GM23338 (cell line): ENCODE measurements at regions not wholly inside any gene's neighbourhood (a gene's known extent, or its start where the extent isn't known, plus 50 kb on each side); places are given as distances from the start of the nearest gene placed in this dataset.

Experiments used
- ATAC-seq: fragments of 200-7000 bp; cut with Tn5 transposase; 3 replicates; pipeline ENCODE4 v1.9.1; 2020
- DNase-seq: peaks from one replicate; pipeline ENCODE4 v3.0.0-alpha.2; 2015; ENCODE audit warnings: low spot score
- H2AFZ ChIP-seq: fragments of 200-600 bp; sonication (generic); 2 replicates; pipeline ENCODE4 v1.8.0; 2016; ENCODE audit warnings: antibody characterized with exemption, mild to moderate bottlenecking, moderate library complexity
- H3F3A ChIP-seq: fragments of 200-600 bp; sonication (generic); replicated peaks from 2 replicates; pipeline ENCODE4 v1.8.0; 2017; ENCODE audit warnings: antibody characterized with exemption, mixed run types, low read depth
- H3K27ac ChIP-seq: fragments of 200-600 bp; sonication (generic); 2 replicates; pipeline ENCODE4 v1.6.1; 2016; ENCODE audit warnings: low read depth
- H3K27me3 ChIP-seq: fragments of 200-600 bp; sonication (generic); 2 replicates; pipeline ENCODE4 v1.8.0; 2016; ENCODE audit warnings: mild to moderate bottlenecking, mixed run types, moderate library complexity; ENCODE audit not compliant: insufficient read depth
- H3K36me3 ChIP-seq: fragments of 200-600 bp; sonication (generic); 2 replicates; pipeline ENCODE4 v1.8.0; 2016; ENCODE audit warnings: mild to moderate bottlenecking; ENCODE audit not compliant: insufficient read depth
- H3K4me1 ChIP-seq: fragments of 200-600 bp; sonication (generic); 2 replicates; pipeline ENCODE4 v1.8.0; 2016; ENCODE audit warnings: mild to moderate bottlenecking, moderate library complexity; ENCODE audit not compliant: insufficient read depth
- H3K4me2 ChIP-seq: fragments of 200-600 bp; sonication (generic); 2 replicates; pipeline ENCODE4 v1.7.1; 2017; ENCODE audit warnings: mixed run types
- H3K4me3 ChIP-seq: fragments of 200-600 bp; sonication (generic); 2 replicates; pipeline ENCODE4 v1.6.1; 2016; ENCODE audit warnings: mixed run types
- H3K79me2 ChIP-seq: fragments of 200-600 bp; sonication (generic); replicated peaks from 2 replicates; pipeline ENCODE4 v1.8.0; 2017; ENCODE audit warnings: mild to moderate bottlenecking; ENCODE audit not compliant: insufficient read depth
- H3K9me2 ChIP-seq: fragments of 200-600 bp; sonication (generic); 2 replicates; pipeline ENCODE4 v1.8.0; 2017; ENCODE audit not compliant: insufficient read depth
- H4K20me1 ChIP-seq: fragments of 200-600 bp; sonication (generic); replicated peaks from 2 replicates; pipeline ENCODE4 v1.8.0; 2017; ENCODE audit warnings: mild to moderate bottlenecking; ENCODE audit not compliant: insufficient read depth
- H3K27ac Mint-ChIP-seq: 2 replicates; pipeline ENCODE4 v1.8.0; 2020; ENCODE audit warnings: inconsistent platforms, mild to moderate bottlenecking, moderate library complexity, mixed read lengths
- H3K27me3 Mint-ChIP-seq: 3 replicates; pipeline ENCODE4 v1.8.0; 2022; ENCODE audit warnings: low read depth, mild to moderate bottlenecking, moderate library complexity, mixed read lengths, inconsistent platforms; ENCODE audit not compliant: insufficient read depth, poor library complexity
- H3K36me3 Mint-ChIP-seq: 3 replicates; pipeline ENCODE4 v1.8.0; 2021; ENCODE audit warnings: low read depth, mild to moderate bottlenecking, inconsistent platforms, moderate library complexity, mixed read lengths
- H3K4me1 Mint-ChIP-seq: 3 replicates; pipeline ENCODE4 v1.8.0; 2020; ENCODE audit warnings: mild to moderate bottlenecking, inconsistent platforms, mixed read lengths
- H3K4me3 Mint-ChIP-seq: 3 replicates; pipeline ENCODE4 v1.8.0; 2021; ENCODE audit warnings: moderate library complexity, mild to moderate bottlenecking, inconsistent platforms, mixed read lengths
- H3K9me3 Mint-ChIP-seq: 3 replicates; pipeline ENCODE4 v1.8.0; 2020; ENCODE audit warnings: moderate library complexity, mild to moderate bottlenecking, inconsistent platforms, mixed read lengths
- CREB1 ChIP-seq: fragments of 250-450 bp; sonication (Bioruptor Pico); IDR thresholded peaks from 2 replicates; pipeline ENCODE4 v1.5.0; 2020; ENCODE audit warnings: low read depth, mild to moderate bottlenecking, moderate library complexity
- CTCF ChIP-seq, 2 experiments: fragments of 200-600 bp in 1 of 2; sonication (generic) in 1 of 2; conservative IDR thresholded peaks; 2 replicates each; pipeline versions ENCODE4 v1.5.1 to v1.6.1; 2016 to 2017; ENCODE audit warnings: antibody characterized with exemption in 2 of 2, low read depth in 2 of 2, mild to moderate bottlenecking in 2 of 2, moderate library complexity in 1 of 2
- EZH2 ChIP-seq: fragments of 200-600 bp; sonication (generic); IDR thresholded peaks from one replicate; pipeline ENCODE4 v1.8.0; 2017; ENCODE audit warnings: antibody characterized with exemption, mild to moderate bottlenecking, low read depth; ENCODE audit not compliant: unreplicated experiment
- EZH2phosphoT487 ChIP-seq: fragments of 200-600 bp; sonication (generic); IDR thresholded peaks from one replicate; pipeline ENCODE4 v1.8.1; 2018; ENCODE audit warnings: antibody characterized with exemption; ENCODE audit not compliant: unreplicated experiment
- JUNB ChIP-seq: IDR thresholded peaks from one replicate; pipeline ENCODE4 v1.6.1; 2016; ENCODE audit warnings: antibody characterized with exemption; ENCODE audit not compliant: unreplicated experiment
- NANOG ChIP-seq: IDR thresholded peaks from 2 replicates; pipeline ENCODE4 v1.6.1; 2016; ENCODE audit warnings: antibody characterized with exemption, borderline replicate concordance
- POLR2AphosphoS5 ChIP-seq: IDR thresholded peaks from 2 replicates; pipeline ENCODE4 v1.6.1; 2016; ENCODE audit warnings: antibody characterized with exemption, low read depth
- STAT1 ChIP-seq: IDR thresholded peaks from one replicate; pipeline ENCODE4 v1.6.1; 2016; ENCODE audit warnings: antibody characterized with exemption; ENCODE audit not compliant: unreplicated experiment
- ZNF114 ChIP-seq: fragments of 250-450 bp; sonication (Bioruptor Pico); IDR thresholded peaks from 2 replicates; pipeline ENCODE4 v1.5.0; 2020; ENCODE audit warnings: mild to moderate bottlenecking, moderate library complexity
- ZNF331 ChIP-seq: fragments of 250-450 bp; sonication (Bioruptor Pico); IDR thresholded peaks from 2 replicates; pipeline ENCODE4 v1.5.0; 2020; ENCODE audit warnings: low read depth, mild to moderate bottlenecking, moderate library complexity
- ZNF462 ChIP-seq: fragments of 250-450 bp; sonication (Bioruptor Pico); IDR thresholded peaks from 2 replicates; pipeline ENCODE4 v1.5.0; 2020; ENCODE audit warnings: mild to moderate bottlenecking, moderate library complexity
- TF ChIP-seq, protein P1 (sequence below): IDR thresholded peaks from 2 replicates; pipeline ENCODE4 v1.6.1; 2016; ENCODE audit warnings: antibody characterized with exemption
- TF ChIP-seq, protein P2 (sequence below): IDR thresholded peaks from one replicate; pipeline ENCODE4 v1.6.1; 2018; ENCODE audit warnings: antibody characterized with exemption; ENCODE audit not compliant: unreplicated experiment

- no peaks in the 10 kb centered on the region for H3K4me1 ChIP-seq
- H3K4me3 Mint-ChIP-seq: no peak overlapping the region
- no peak overlapping the region for H2AFZ ChIP-seq
- ATAC-seq (no peak), DNase-seq (no peak)
- no peak overlapping the region for H3K27ac ChIP-seq
- no peaks in the 10 kb centered on the region for H3F3A ChIP-seq
- no peaks in the 10 kb centered on the region for H3K79me2 ChIP-seq
- peaks cover 3% of the 10 kb centered on the region; the same call in 1 of the 3 replicates for H3K4me1 Mint-ChIP-seq
- no peaks in the 10 kb centered on the region for H3K36me3 Mint-ChIP-seq
- no peaks in the 10 kb centered on the region for H3K9me2 ChIP-seq
- peaks cover 5% of the 10 kb centered on the region; the same call in 1 of the 2 replicates for H3K27me3 ChIP-seq
- no peaks in the 10 kb centered on the region for H4K20me1 ChIP-seq
- H3K4me3 ChIP-seq: no peak overlapping the region
- H3K27me3 Mint-ChIP-seq: peaks cover 3% of the 10 kb centered on the region
- TF ChIP-seq ZNF114 (CRISPR knock-in tag) (no peak), ZNF331 (CRISPR knock-in tag) (no peak), CTCF (conservative IDR thresholded peaks at IDR 0.05; ENCODE audit: low read depth in 2 of 2) (no peak), EZH2 (no peak), NANOG (no peak), JUNB (no peak), POLR2AphosphoS5 (no peak), STAT1 (no peak), EZH2phosphoT487 (no peak), ZNF462 (CRISPR knock-in tag) (no peak), CREB1 (CRISPR knock-in tag) (no peak)
- TF ChIP-seq, protein P1, sequence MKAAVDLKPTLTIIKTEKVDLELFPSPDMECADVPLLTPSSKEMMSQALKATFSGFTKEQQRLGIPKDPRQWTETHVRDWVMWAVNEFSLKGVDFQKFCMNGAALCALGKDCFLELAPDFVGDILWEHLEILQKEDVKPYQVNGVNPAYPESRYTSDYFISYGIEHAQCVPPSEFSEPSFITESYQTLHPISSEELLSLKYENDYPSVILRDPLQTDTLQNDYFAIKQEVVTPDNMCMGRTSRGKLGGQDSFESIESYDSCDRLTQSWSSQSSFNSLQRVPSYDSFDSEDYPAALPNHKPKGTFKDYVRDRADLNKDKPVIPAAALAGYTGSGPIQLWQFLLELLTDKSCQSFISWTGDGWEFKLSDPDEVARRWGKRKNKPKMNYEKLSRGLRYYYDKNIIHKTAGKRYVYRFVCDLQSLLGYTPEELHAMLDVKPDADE: no peak
- TF ChIP-seq, protein P2, sequence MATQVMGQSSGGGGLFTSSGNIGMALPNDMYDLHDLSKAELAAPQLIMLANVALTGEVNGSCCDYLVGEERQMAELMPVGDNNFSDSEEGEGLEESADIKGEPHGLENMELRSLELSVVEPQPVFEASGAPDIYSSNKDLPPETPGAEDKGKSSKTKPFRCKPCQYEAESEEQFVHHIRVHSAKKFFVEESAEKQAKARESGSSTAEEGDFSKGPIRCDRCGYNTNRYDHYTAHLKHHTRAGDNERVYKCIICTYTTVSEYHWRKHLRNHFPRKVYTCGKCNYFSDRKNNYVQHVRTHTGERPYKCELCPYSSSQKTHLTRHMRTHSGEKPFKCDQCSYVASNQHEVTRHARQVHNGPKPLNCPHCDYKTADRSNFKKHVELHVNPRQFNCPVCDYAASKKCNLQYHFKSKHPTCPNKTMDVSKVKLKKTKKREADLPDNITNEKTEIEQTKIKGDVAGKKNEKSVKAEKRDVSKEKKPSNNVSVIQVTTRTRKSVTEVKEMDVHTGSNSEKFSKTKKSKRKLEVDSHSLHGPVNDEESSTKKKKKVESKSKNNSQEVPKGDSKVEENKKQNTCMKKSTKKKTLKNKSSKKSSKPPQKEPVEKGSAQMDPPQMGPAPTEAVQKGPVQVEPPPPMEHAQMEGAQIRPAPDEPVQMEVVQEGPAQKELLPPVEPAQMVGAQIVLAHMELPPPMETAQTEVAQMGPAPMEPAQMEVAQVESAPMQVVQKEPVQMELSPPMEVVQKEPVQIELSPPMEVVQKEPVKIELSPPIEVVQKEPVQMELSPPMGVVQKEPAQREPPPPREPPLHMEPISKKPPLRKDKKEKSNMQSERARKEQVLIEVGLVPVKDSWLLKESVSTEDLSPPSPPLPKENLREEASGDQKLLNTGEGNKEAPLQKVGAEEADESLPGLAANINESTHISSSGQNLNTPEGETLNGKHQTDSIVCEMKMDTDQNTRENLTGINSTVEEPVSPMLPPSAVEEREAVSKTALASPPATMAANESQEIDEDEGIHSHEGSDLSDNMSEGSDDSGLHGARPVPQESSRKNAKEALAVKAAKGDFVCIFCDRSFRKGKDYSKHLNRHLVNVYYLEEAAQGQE: no peak
- H3K27ac Mint-ChIP-seq: no peak overlapping the region
- H3K4me2 ChIP-seq: no peak overlapping the region
- H3K36me3 ChIP-seq: no peaks in the 10 kb centered on the region
- H3K9me3 Mint-ChIP-seq: no peaks in the 10 kb centered on the region
These were observed 174.4 kb upstream of the GALNT2 start for GRCh38 chr1:229892515-229893117.
